Activated B cell treated with CpG ODN at 0.5 μM for 24 hours (primary cell): ENCODE measurements at regions not wholly inside any gene's neighbourhood (a gene's known extent, or its start where the extent isn't known, plus 50 kb on each side); places are given as distances from the start of the nearest gene placed in this dataset.

ENCODE experiments used
- ATAC-seq: fragments of 200-7000 bp; cut with Tn5 transposase; one replicate; pipeline ENCODE4 v1.10.0; 2021; ENCODE audit warnings: low read depth, mild to moderate bottlenecking, moderate library complexity
- CTCF ChIA-PET: fragments of 350-600 bp; sonication (Branson Sonifier 250); formaldehyde crosslinking; loops from one replicate; lab custom pipeline; 2021; ENCODE audit warnings: antibody characterized with exemption; lab: Charles Lee
- POLR2A ChIA-PET: fragments of 350-600 bp; sonication (Branson Sonifier 250); formaldehyde crosslinking; loops from one replicate; lab custom pipeline; 2021; ENCODE audit warnings: antibody characterized with exemption; lab: Charles Lee
- DNase-seq: peaks from one replicate; pipeline ENCODE4 v3.0.0; 2022
- H3K27ac Mint-ChIP-seq: one replicate; pipeline ENCODE4 v1.8.0; 2020; ENCODE audit warnings: mixed read lengths
- H3K27me3 Mint-ChIP-seq: one replicate; pipeline ENCODE4 v1.8.0; 2021; ENCODE audit warnings: mixed read lengths
- H3K36me3 Mint-ChIP-seq: one replicate; pipeline ENCODE4 v1.8.0; 2021; ENCODE audit warnings: low read depth, mixed read lengths
- H3K4me1 Mint-ChIP-seq: one replicate; pipeline ENCODE4 v1.8.0; 2021; ENCODE audit warnings: mixed read lengths
- H3K4me3 Mint-ChIP-seq: one replicate; pipeline ENCODE4 v1.8.0; 2020; ENCODE audit warnings: mild to moderate bottlenecking, mixed read lengths
- H3K9me3 Mint-ChIP-seq: one replicate; pipeline ENCODE4 v1.8.0; 2020; ENCODE audit warnings: mixed read lengths
- CTCF ChIP-seq: fragments of 200-600 bp; IDR thresholded peaks from one replicate; pipeline ENCODE4 v1.8.0; 2022; ENCODE audit warnings: antibody characterized with exemption, mild to moderate bottlenecking
- intact Hi-C: fragments of 100-400 bp; cut with micrococcal nuclease; formaldehyde crosslinking; loops from one replicate; pipeline ENCODE4 v1.15.1; 2024

GRCh38 chr16:6165330-6165979 is 1067.9 kb upstream of the EEF2KMT start:
- no peaks in the 10 kb centered on the region for H3K36me3 Mint-ChIP-seq
- no peaks in the 10 kb centered on the region for H3K27me3 Mint-ChIP-seq
- no peak overlapping the region for H3K27ac Mint-ChIP-seq
- peaks cover 7% of the 10 kb centered on the region for H3K9me3 Mint-ChIP-seq
- DNase-seq, result no peak
- ChIA-PET CTCF (no interaction called here), POLR2A (no interaction called here)
- no peak for TF ChIP-seq CTCF
- ATAC-seq, result no peak
- no peaks in the 10 kb centered on the region for H3K4me1 Mint-ChIP-seq
- intact Hi-C loops, result no loop called here
- no peak overlapping the region for H3K4me3 Mint-ChIP-seq

- H3K4me1 Mint-ChIP-seq, result no peaks in the 10 kb centered on the region
These were observed 1063.3 kb upstream of the EEF2KMT start for GRCh38 chr16:6160871-6161270.

GRCh38 chr16:6160303-6160702 is 1062.7 kb upstream of the EEF2KMT start:
- Mint-ChIP-seq H3K9me3 (peaks cover 2% of the 10 kb centered on the region), H3K27ac (no peak overlapping the region), H3K4me3 (no peak overlapping the region), H3K27me3 (no peaks in the 10 kb centered on the region), H3K36me3 (no peaks in the 10 kb centered on the region), H3K4me1 (no peaks in the 10 kb centered on the region)
- ChIA-PET CTCF (no interaction called here), POLR2A (no interaction called here)
- ATAC-seq (no peak), DNase-seq (no peak)
- intact Hi-C loops, result no loop called here
- no peak for TF ChIP-seq CTCF

More at GRCh38 chr16:6160871-6161270, 1063.3 kb upstream of the EEF2KMT start:
- no peak overlapping the region for H3K4me3 Mint-ChIP-seq
- CTCF ChIA-PET, result no interaction called here
- no peak overlapping the region for H3K27ac Mint-ChIP-seq
- no peak for TF ChIP-seq CTCF
- POLR2A ChIA-PET, result no interaction called here
- H3K9me3 Mint-ChIP-seq, result peaks cover 2% of the 10 kb centered on the region
- no peak for ATAC-seq
- H3K27me3 Mint-ChIP-seq, result no peaks in the 10 kb centered on the region
- no peaks in the 10 kb centered on the region for H3K36me3 Mint-ChIP-seq
- intact Hi-C loops, result no loop called here
- no peak for DNase-seq

- Mint-ChIP-seq H3K4me3 (no peak overlapping the region), H3K27ac (no peak overlapping the region), H3K4me1 (no peaks in the 10 kb centered on the region), H3K9me3 (peaks cover 4% of the 10 kb centered on the region), H3K27me3 (no peaks in the 10 kb centered on the region), H3K36me3 (no peaks in the 10 kb centered on the region)
- CTCF ChIA-PET, result no interaction called here
- POLR2A ChIA-PET, result no interaction called here
- ATAC-seq (no peak), DNase-seq (no peak)
- intact Hi-C loops, result no loop called here
- TF ChIP-seq CTCF, result no peak
These were observed 1060.2 kb upstream of the EEF2KMT start for GRCh38 chr16:6157806-6158205.

- TF ChIP-seq CTCF, result no peak
- POLR2A ChIA-PET, result no interaction called here
- H3K4me1 Mint-ChIP-seq, result no peaks in the 10 kb centered on the region
- ATAC-seq (no peak), DNase-seq (no peak)
- no peak overlapping the region for H3K4me3 Mint-ChIP-seq
- no peaks in the 10 kb centered on the region for H3K27me3 Mint-ChIP-seq
- H3K27ac Mint-ChIP-seq, result no peak overlapping the region
- H3K36me3 Mint-ChIP-seq, result no peaks in the 10 kb centered on the region
- H3K9me3 Mint-ChIP-seq, result peaks cover 2% of the 10 kb centered on the region
- intact Hi-C loops, result no loop called here
- CTCF ChIA-PET, result no interaction called here
These were observed 1057.7 kb upstream of the EEF2KMT start for GRCh38 chr16:6155271-6155670.
